HCT116 (cell line): ENCODE measurements at regions not wholly inside any gene's neighbourhood (a gene's known extent, or its start where the extent isn't known, plus 50 kb on each side); places are given as distances from the start of the nearest gene placed in this dataset.

Experiments
- ATAC-seq: fragments of 200-7000 bp; cut with Tn5 transposase; 2 replicates; pipeline ENCODE4 v1.9.1; 2020; ENCODE audit warnings: mild to moderate bottlenecking, moderate library complexity
- BruUV-seq: library from RNA; stranded (reverse); fragments of 400-500 nt; replicated peaks from 2 replicates; lab custom pipeline; 2021; lab: Mats Ljungman, UMichigan
- CTCF ChIA-PET: fragments of 300-600 bp; sonication (Branson Sonifier 250); formaldehyde crosslinking; loops from one replicate; lab custom pipeline; 2021; ENCODE audit warnings: antibody characterized with exemption; lab: Charles Lee
- POLR2A ChIA-PET: fragments of 300-600, 350-600 bp; sonication (Branson Sonifier 250); formaldehyde crosslinking; loops from one replicate; lab custom pipeline; 2021; ENCODE audit warnings: antibody characterized with exemption; lab: Charles Lee
- RAD21 ChIA-PET, 2 experiments: fragments of 300-600 bp; sonication (Branson Sonifier 250); formaldehyde crosslinking; loops; one replicate each; lab custom pipeline; 2023; ENCODE audit warnings: low total read pairs in 2 of 2; ENCODE audit not compliant: uncharacterized antibody in 2 of 2, unreplicated experiment in 2 of 2, low non-redundant PET in 1 of 2; lab: Charles Lee
- DNase-seq: peaks from one replicate; pipeline ENCODE4 v3.0.0-alpha.2; 2010; ENCODE audit warnings: low read depth, low spot score
- H2AFZ ChIP-seq: fragments of 200-600 bp; shearing (Covaris generic), sonication (generic); 2 replicates; pipeline ENCODE4 v1.6.1; 2017; ENCODE audit warnings: low read depth, mixed run types, mixed read lengths, antibody characterized with exemption, low read length; ENCODE audit not compliant: poor library complexity, severe bottlenecking
- H3K27ac ChIP-seq: 2 replicates; pipeline ENCODE4 v1.5.1; 2012; ENCODE audit warnings: low read depth, low read length
- H3K27me3 ChIP-seq: fragments of 200-600 bp; sonication (generic); 2 replicates; pipeline ENCODE4 v1.6.1; 2016; ENCODE audit warnings: mixed run types, low read length, mixed read lengths; ENCODE audit not compliant: insufficient read depth
- H3K36me3 ChIP-seq, 2 experiments: fragments of 200-500 bp in 1 of 2; fragments of 200-600 bp in 1 of 2; sonication (Bioruptor generic) in 1 of 2; sonication (generic) in 1 of 2; 2 replicates each; pipeline versions ENCODE4 v1.5.1 to v1.6.1; 2014 to 2016; ENCODE audit warnings: low read length in 2 of 2, inconsistent platforms in 1 of 2, mixed read lengths in 1 of 2, mixed run types in 1 of 2; ENCODE audit not compliant: insufficient read depth in 2 of 2, control insufficient read depth in 1 of 2
- H3K4me1 ChIP-seq, 2 experiments: fragments of 200-600 bp in 1 of 2; sonication (generic) in 1 of 2; 2 replicates each; pipeline versions ENCODE4 v1.5.1 to v1.6.1; 2012 to 2017; ENCODE audit warnings: low read length in 2 of 2, inconsistent platforms in 1 of 2, mild to moderate bottlenecking in 1 of 2, mixed read lengths in 1 of 2, mixed run types in 1 of 2, moderate library complexity in 1 of 2; ENCODE audit not compliant: insufficient read depth in 2 of 2, control insufficient read depth in 1 of 2
- H3K4me2 ChIP-seq: fragments of 200-600 bp; sonication (generic); 2 replicates; pipeline ENCODE4 v1.6.1; 2017; ENCODE audit warnings: mixed run types, low read length, mixed read lengths
- H3K4me3 ChIP-seq, 2 experiments: fragments of 200-600 bp in 1 of 2; sonication (generic) in 1 of 2; replicated peaks in 1 of 2; 2 replicates each; pipeline ENCODE4 v1.5.1; 2011 to 2016; ENCODE audit warnings: low read length in 2 of 2, control low read depth in 1 of 2, low read depth in 1 of 2, mild to moderate bottlenecking in 1 of 2, mixed read lengths in 1 of 2, mixed run types in 1 of 2
- H3K79me2 ChIP-seq: fragments of 200-600 bp; sonication (generic); 2 replicates; pipeline ENCODE4 v1.6.1; 2017; ENCODE audit warnings: mild to moderate bottlenecking, mixed run types, low read length, moderate library complexity, mixed read lengths; ENCODE audit not compliant: insufficient read depth
- H3K9ac ChIP-seq: fragments of 200-600 bp; sonication (generic); 2 replicates; pipeline ENCODE4 v1.6.1; 2016; ENCODE audit warnings: low read length, mixed read lengths
- H3K9me2 ChIP-seq: fragments of 200-600 bp; sonication (generic), shearing (Covaris generic); 2 replicates; pipeline ENCODE4 v1.6.1; 2017; ENCODE audit warnings: mixed run types, mild to moderate bottlenecking, moderate library complexity; ENCODE audit not compliant: insufficient read depth
- H3K9me3 ChIP-seq, 2 experiments: fragments of 200-500 bp in 1 of 2; fragments of 200-600 bp in 1 of 2; sonication (Bioruptor generic) in 1 of 2; sonication (generic) in 1 of 2; 2 replicates each; pipeline ENCODE4 v1.6.1; 2014 to 2017; ENCODE audit warnings: low read length in 2 of 2, mixed read lengths in 2 of 2, inconsistent platforms in 1 of 2, low read depth in 1 of 2, mild to moderate bottlenecking in 1 of 2, mixed run types in 1 of 2, moderate library complexity in 1 of 2; ENCODE audit not compliant: control insufficient read depth in 1 of 2, insufficient read depth in 1 of 2
- H4K20me1 ChIP-seq: fragments of 200-600 bp; sonication (generic), shearing (Covaris generic); 2 replicates; pipeline ENCODE4 v1.6.1; 2017; ENCODE audit warnings: mixed run types, mild to moderate bottlenecking, moderate library complexity; ENCODE audit not compliant: insufficient read depth
- ATF3 ChIP-seq: IDR thresholded peaks from 2 replicates; pipeline ENCODE4 v1.6.1; 2012
- EGR1 ChIP-seq: IDR thresholded peaks from 2 replicates; pipeline ENCODE4 v1.6.1; 2012; ENCODE audit warnings: low read depth
- ELF1 ChIP-seq: IDR thresholded peaks from 2 replicates; pipeline ENCODE4 v1.6.1; 2012; ENCODE audit warnings: low read depth, borderline replicate concordance
- EZH2phosphoT487 ChIP-seq: fragments of 200-600 bp; IDR thresholded peaks from 2 replicates; pipeline ENCODE4 v1.6.1; 2018; ENCODE audit warnings: antibody characterized with exemption, borderline replicate concordance
- JUND ChIP-seq: IDR thresholded peaks from 2 replicates; pipeline ENCODE4 v1.6.1; 2012
- MAX ChIP-seq: IDR thresholded peaks from 2 replicates; pipeline ENCODE4 v1.6.1; 2012
- POLR2A ChIP-seq: IDR thresholded peaks from 2 replicates; pipeline ENCODE4 v1.7.0; 2011; ENCODE audit warnings: borderline replicate concordance; ENCODE audit not compliant: insufficient read depth, insufficient read length; ENCODE audit errors: extremely low read depth
- POLR2AphosphoS5 ChIP-seq: IDR thresholded peaks from 2 replicates; pipeline ENCODE4 v1.6.1; 2011; ENCODE audit warnings: mild to moderate bottlenecking, low read depth, low read length, moderate library complexity
- REST ChIP-seq: IDR thresholded peaks from 2 replicates; pipeline ENCODE4 v1.6.1; 2012; ENCODE audit warnings: low read depth
- SIN3A ChIP-seq: IDR thresholded peaks from 2 replicates; pipeline ENCODE4 v1.6.1; 2012; ENCODE audit warnings: low read depth
- SRF ChIP-seq: IDR thresholded peaks from 2 replicates; pipeline ENCODE4 v1.6.1; 2012; ENCODE audit warnings: low read depth
- TCF7L2 ChIP-seq: IDR thresholded peaks from 2 replicates; pipeline ENCODE4 v1.7.0; 2011; ENCODE audit warnings: borderline replicate concordance, inconsistent platforms; ENCODE audit not compliant: insufficient read depth, insufficient read length; ENCODE audit errors: extremely low read depth
- YY1 ChIP-seq: IDR thresholded peaks from 2 replicates; pipeline ENCODE4 v1.6.1; 2011; ENCODE audit warnings: low read length, low read depth, moderate library complexity, mild to moderate bottlenecking; ENCODE audit not compliant: insufficient replicate concordance; ENCODE audit errors: extremely low read depth
- ZBTB33 ChIP-seq: IDR thresholded peaks from 2 replicates; pipeline ENCODE4 v1.6.1; 2011; ENCODE audit warnings: mild to moderate bottlenecking, low read length, moderate library complexity; ENCODE audit not compliant: insufficient replicate concordance; ENCODE audit errors: extremely low read depth
- ZNF274 ChIP-seq: fragments of 200-500 bp; sonication (Bioruptor generic); IDR thresholded peaks from 2 replicates; pipeline ENCODE4 v1.6.1; 2014; ENCODE audit warnings: mild to moderate bottlenecking, low read depth, low read length, inconsistent platforms
- intact Hi-C: fragments of 100-400 bp; cut with micrococcal nuclease; formaldehyde crosslinking; loops from 2 replicates; pipeline ENCODE4 v1.10.0; 2022

GRCh38 chr7:40915071-40915470 lies 780.3 kb downstream of the SUGCT start:
- no TSS peak for BruUV-seq
- no peak overlapping the region for H3K9ac ChIP-seq
- TF ChIP-seq POLR2A (no peak), SIN3A (no peak), ZBTB33 (no peak), TCF7L2 (no peak), REST (no peak), SRF (no peak), JUND (no peak), ATF3 (no peak), EZH2phosphoT487 (no peak), YY1 (no peak), EGR1 (no peak), ELF1 (no peak), ZNF274 (no peak), POLR2AphosphoS5 (no peak), MAX (no peak)
- no peaks in the 10 kb centered on the region for H3K36me3 ChIP-seq
- H3K4me3 ChIP-seq: no peak overlapping the region
- no peaks in the 10 kb centered on the region for H3K79me2 ChIP-seq
- H4K20me1 ChIP-seq: no peaks in the 10 kb centered on the region
- no peaks in the 10 kb centered on the region for H3K9me2 ChIP-seq
- intact Hi-C loops: no loop called here
- ATAC-seq (no peak), DNase-seq (no peak)
- no peaks in the 10 kb centered on the region for H3K9me3 ChIP-seq
- no peaks in the 10 kb centered on the region for H3K27me3 ChIP-seq
- H2AFZ ChIP-seq: no peak overlapping the region
- ChIA-PET CTCF (no interaction called here), POLR2A (no interaction called here), RAD21 (no interaction called here)
- no peak overlapping the region for H3K4me2 ChIP-seq
- no peaks in the 10 kb centered on the region for H3K4me1 ChIP-seq
- H3K27ac ChIP-seq: no peak overlapping the region
